Stimulated activated CD4-positive, alpha-beta T cell treated with anti-CD3 and anti-CD28 coated beads, Interleukin-12 subunit alpha, Interleukin-12 subunit beta, amount 100 ng/mL, for 24 hours (primary cell): ENCODE measurements at regions not wholly inside any gene's neighbourhood (a gene's known extent, or its start where the extent isn't known, plus 50 kb on each side); places are given as distances from the start of the nearest gene placed in this dataset.
A peak's percentile ranks its signal among the peaks of the same experiment; 100 is the strongest.

Experiments used
- DNase-seq, 2 experiments: peaks; one replicate each; pipeline ENCODE4 v3.0.0-alpha.2; 2020; ENCODE audit warnings: low read depth in 2 of 2

DNA sequence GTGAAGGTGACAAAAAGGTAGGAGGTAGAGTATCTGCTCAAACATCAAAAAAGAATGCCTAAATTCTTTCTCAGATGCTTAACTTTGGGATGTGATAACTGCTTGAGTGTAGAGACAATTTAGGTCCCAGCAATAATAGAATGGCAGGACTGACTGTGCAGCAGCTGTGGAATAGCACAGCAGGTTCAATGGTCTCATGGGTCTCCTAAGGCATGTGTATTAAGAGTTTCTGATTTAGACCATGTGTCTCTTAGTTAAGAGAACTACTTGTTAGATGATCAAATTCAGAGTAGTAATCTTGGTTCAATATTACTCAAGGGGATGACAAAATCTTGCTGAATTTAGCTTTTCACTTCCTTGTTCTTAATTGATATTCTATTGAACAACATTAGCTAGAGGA, 72.0 kb downstream of the ALX1 start:
- DNase-seq, result no peak

DNA sequence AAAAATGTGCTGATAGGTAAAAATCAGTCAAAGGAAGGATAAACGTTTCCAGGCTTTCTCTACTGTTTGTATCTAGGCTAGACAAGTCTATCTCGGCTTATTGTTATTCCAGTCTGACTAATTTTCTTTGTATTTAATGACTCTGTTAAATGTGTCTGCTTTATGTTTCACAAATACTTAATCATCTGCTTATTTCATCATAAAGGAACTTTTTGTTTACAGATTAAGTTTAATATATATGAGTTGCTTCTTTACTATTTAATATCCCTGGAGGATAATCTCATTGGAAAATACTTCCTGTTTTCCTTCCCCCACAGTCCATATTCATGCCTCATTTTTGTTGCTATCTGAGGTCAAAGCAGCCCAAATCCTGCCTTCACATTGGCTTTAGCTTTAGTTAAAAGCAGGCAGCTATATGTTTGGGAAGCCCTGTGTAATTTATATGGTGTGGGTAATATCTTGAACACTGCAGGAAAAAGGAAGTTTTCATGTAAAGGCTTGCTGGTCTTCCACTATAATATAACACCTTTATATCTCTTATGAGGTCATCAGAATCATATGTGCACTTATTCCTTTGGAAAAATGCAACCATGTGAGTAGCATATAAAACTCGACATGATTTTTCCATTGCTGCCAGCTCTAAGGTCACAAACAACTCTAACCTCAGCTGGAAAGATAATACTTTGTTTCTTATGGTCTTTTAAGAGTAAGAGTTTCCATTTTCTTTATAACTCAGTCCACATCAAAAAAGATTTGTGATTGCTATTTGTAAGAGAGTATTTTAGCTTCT, 76.8 kb downstream of the ALX1 start:
- no peak for DNase-seq

DNA sequence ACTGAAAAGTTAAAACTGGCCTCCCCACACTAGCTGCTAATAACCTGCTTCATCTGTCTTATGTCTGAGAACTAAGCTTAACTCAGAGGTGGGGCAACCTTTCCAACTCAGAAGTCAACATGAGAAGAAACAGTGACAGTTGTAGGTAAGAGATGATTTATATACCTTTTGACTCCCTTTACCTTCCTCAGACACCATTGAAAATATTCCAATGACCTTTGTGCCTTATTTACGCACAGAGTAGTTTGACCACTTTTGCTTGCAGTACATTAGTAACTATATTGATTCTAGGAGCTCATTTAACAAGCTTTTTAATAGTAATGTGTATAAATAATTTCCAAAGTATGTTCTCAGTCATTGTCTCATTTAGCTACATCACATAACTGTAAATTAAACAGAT, 77.6 kb downstream of the ALX1 start:
- DNase-seq, result no peak

DNA sequence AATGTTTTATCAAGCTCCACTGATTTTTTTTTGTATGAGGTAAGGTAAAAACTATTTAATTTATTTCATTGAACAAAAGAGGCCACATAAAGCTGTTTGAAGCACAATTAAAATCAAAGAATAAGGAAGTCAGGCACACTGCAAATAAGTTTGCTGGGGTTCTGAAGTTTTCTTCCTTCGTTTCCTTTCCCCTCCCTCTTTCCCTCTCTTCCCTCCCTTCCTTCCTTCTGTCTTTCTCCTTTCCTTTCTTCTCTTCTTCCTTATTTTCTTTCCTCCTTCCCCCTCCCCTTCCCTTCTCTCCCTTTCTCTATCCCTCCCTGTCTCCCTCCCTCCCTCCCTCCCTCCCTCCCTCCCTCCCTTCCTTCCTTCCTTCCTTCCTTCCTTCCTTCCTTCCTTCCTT, 78.7 kb downstream of the ALX1 start:
- no peak for DNase-seq

DNA sequence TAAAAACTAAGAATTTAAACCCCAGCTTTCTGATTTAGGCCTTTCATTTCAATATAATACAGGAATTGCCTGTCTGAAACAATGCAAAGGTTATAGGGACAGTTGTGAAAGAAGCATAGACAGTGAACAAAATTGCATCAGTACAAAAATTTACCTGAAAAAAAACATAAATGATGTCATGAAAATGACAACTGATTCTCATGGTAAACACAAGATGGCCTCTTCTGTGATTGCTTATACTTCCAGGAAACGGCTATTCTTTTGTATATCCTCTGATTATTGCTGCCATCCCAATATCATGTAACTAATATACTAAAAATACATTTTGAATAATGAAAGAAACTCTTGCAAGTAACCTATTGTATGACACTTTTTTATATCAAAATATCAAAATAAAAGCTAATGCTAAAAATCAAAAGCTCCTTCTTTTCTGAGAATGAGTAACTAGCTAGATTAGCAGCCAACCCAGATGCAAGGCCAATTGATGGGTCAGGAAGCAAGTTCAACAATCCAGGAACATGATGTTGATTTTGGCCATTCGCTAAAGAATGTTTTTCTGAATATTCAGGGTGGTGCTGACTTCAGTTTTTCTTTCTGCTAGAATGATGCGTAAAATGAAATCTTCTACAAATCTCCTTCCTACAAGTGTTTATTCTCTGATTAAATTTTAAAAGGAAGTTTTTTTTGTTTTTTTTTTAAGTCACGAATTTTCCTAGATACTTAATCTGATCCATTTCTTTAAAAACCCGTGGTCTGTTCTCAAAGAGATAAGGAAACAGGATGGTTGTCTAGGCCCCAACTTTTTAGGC, 83.6 kb downstream of the ALX1 start:
- DNase-seq, result no peak

DNA sequence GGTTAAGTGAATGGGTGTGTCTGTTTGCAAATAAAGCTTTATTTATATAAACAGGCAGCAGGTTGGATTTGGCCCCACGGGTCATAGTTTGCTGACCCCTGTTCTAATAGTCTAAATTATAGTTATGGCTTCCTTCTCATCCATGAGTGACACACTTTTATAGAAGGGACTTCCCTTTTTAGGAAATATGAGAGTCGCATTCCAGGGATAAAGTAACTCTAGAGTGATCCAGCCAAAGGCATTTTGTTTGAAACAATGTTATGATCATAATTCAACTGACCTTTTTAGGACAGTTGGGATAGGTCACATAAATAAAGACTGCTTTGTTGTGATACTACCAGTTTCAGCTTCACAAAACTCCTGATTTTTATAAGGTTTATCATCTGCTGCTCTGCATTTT, 87.9 kb downstream of the ALX1 start:
- no peak for DNase-seq

DNA sequence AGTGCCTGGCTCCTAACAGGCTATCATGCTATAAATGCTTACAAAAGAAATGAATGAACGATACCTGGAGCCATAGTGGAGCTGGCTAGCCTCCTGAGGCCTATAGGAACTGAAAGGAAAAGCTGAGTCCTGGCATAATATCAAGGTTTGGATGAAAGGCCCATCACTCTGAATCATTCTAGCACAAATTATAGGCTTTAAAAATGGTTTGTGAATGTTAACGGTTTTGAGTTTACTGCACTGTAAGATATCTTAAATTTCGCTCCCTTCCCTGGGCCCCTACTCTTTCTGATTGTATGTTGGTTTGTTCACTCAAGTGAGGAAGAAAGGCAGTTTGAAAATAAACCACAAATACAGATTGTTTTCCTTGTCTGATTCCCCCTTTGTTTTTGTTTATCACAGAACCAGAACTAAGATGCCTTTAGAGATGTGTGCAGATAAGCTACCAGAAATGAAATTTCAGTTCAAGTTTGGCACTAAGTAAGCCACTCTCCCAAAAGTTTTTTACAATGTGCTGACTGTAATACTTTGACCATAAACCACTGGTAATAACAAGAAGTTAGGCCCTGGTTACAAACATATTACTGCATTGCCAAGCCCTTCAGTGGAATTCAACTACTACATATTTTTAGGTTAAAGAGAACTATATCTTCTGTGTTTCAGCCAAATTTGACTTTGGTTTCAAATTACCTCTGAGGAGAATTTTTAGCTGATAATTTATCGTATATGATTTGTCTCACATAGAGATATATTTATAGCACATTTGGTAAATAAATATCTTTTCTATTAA, 89.5 kb downstream of the ALX1 start:
- DNase-seq, result no peak

DNA sequence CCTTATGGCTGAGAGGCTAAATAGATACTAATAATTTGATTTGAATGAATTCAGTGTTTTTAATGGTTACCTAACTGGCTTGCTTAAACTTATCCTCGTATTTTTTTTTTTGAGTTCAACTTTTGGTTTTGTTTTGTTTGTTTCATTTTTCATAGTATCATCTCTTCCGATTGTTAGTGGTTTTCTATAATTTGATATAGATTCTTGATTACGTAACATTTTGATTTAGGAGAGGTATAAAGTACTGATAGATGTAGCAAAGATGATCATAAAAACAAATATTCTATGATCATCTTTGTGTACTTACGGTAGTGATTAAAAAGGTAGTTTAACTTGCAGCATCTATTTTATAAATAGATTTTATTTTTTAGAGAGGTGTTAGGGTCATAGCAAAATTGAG, 93.0 kb downstream of the ALX1 start:
- DNase-seq, result no peak

DNA sequence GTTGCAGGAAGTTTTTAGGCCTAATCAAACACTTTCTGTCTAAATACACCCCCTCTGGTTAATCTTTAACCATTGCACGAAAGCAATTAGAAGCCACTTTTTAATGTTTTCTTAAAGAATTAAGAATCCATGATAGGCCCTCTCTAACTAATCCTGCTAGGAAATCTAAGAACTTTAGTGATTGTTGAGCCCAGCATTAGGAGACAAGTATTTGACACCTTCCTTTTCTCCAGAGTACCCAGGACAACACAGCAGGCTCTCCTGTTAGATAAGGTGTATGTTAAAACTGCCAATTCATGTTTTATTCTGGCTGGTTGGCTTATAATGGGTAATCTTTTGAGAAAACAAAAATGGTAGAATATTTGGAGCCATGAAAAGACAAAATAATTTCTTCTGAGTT, 95.0 kb downstream of the ALX1 start:
- no peak for DNase-seq

DNA sequence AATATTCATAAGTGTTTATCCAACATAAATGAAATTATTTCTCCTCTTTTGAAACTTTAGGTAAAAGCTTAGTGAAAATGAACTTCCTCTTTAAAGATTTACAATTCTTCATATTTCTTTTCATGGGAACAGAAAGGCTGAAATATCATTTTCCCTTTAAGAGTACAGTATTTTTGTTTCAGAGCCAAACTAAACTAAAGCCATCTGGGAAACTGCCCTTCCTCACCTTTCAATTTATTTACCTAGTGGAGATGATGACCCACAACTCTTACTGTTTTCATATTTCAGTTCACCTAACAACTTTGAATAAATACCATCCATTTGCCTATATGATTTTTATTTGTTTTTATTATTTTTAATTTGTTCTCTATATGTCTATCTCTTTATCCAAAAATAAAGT, 105.4 kb downstream of the ALX1 start:
- no peak for DNase-seq

DNA sequence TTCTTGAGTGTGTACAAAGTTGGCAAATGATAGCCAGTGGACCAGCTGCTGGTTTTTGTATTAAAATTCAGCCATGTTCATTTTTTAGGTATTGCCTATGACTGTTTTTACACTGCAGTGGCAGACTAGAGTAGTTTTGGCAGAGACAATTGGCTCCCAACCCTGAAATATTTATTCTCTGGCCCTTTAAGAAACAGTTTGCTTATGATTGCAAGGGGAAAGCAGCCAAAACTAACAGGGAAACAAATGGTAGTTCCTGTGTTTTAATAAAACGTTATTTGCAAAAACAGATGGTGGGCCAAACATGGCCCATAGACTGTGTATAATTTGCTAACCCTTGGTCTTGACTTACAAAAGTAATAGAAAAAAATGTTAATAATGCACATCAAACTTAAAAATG, 110.2 kb downstream of the ALX1 start:
- DNase-seq, result no peak

DNA sequence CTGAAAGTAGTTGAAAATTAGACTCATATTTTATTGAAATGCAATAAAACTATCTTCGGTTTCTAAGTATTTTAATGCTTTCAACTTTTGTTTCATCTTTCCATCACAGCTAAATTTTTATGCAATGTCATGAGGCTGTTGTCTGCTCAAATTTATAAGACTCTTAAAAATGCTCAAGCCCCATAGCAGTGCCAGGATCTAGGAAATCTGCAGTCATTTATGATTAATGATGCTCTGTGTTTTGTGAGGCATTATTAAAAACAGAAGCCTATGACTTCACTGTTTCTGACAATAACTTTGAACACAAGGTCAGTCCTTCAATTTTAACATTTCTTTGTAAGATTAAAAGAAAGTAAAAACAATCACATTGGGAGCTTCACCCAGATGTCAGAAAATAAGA, 112.5 kb downstream of the ALX1 start:
- no peak for DNase-seq

DNA sequence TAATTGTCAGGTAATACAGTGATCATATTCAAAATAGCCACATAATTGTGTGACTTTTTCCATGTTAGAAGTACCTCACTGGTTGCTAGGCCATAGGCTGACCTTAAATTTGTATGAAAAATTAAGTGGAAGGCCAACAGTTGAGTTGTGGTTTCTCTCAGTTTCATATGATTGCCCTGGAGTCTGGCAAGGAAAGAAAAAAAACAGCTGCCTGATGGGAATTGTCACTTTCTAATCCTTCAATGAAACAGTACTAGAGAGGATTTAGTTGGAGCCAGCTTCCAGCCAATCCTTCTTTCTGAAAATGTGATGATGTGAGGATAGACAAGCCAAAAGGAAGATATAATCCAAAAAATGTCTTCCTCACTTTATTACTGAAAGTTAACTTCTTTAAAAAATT, 113.6 kb downstream of the ALX1 start:
- DNase-seq, result no peak

DNA sequence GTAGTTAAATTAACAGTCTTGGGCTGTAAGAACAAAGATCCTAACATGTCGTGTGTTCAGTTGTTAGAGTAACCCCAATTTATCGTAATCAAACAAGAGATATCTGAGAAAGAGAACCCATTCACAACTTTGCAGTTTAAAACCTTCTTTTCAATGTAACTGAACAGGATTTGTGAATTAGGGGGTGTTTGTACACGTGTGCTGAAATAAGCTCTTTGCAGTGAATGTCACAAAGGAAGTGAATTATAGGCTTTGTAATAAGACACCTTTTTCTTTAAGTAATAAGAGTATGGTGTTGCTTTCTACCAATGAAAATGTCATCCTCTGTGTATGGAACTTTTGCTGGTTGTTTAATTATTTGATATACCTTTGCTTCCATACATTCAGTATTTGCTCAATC, 114.0 kb downstream of the ALX1 start:
- DNase-seq, result no peak

DNA sequence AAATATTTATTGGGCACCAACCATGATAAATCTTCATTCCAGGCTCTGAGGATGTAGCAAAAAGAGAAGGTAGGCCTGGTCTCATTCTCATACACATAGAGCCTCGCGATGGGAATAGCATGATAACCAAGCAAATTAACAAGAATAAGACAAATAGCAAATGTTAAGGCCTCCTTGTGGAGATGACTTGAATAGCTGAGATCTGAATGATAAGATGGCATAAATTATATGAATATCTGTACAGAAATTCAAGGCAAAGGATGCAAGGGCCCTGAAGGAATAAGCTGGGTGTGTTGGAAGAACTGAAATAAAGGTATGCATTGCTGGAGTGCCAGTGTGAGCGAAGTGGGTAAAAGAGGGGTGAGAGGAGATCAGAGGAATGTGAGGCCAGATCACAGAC, 114.8 kb downstream of the ALX1 start:
- no peak for DNase-seq

DNA sequence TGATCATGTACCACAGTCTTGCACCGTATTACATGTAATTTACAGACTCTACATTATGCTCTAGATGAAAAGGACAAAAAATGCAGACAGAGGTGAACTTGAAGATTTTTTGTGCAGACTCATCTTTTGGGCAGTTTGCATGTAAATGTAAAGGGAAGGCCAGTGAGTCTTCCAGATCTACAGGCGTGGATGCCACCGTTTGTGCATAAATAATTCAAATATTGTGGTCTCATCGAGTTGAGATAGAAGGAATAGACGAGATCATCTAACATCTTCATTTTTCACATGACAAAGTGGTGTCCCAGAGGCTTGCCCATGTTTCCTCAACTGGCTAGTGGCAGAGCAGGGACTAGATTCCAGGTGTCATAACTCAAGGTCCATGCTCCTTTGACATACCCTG, 125.2 kb downstream of the ALX1 start:
- DNase-seq, result no peak

DNA sequence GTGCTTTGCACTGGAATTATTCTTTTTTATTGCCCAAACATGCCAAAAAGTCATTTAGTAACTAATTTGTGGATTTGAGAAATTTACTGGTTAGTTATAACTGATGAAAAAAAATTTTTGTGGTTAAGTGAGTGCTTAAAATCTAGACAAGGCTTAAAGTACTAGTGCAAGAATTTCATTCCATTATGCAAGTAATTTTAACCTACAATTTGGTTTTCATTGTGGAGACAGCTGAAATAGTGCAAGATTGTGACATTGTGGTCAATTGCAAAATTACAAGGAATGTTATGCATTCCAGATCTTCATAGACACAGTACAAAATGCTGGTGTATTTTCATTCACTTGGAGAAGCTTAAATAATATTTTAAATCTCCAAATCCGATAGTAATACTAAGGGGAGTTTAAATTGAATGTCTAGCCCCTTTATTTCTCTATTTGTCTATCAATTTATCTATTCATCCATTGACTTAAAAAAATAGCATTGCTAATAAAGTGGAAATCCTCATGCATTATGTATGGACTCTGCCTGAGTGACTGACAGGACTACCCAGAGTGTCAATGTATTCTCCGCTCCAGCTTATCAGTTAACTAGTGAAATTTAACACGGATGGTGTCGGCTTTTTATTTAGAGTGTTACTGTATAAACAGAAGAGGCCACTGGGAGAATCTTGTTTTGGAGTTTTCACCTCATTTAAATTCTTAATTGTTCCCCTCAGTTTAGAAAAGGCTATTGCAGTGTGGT, 125.9 kb downstream of the ALX1 start:
- DNase-seq, result no peak

DNA sequence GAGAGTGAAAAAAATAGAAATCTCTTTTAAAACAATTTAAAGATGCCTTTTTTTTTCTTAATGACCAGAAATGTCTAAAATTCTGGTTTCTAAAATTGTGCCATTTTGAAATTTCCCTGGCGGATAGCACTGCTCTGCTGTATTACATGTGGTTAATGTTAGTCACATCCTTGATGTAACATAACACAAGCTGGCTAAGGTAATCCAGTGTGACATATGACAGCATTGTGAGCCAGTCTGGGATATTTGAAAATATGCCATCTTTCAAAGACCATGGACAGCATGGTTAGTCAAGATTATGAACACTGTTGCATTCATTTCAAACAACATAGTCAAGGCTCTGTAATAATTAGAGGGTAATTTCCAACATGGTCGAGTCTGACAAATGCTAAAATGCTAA, 133.2 kb downstream of the ALX1 start:
- DNase-seq, result no peak

DNA sequence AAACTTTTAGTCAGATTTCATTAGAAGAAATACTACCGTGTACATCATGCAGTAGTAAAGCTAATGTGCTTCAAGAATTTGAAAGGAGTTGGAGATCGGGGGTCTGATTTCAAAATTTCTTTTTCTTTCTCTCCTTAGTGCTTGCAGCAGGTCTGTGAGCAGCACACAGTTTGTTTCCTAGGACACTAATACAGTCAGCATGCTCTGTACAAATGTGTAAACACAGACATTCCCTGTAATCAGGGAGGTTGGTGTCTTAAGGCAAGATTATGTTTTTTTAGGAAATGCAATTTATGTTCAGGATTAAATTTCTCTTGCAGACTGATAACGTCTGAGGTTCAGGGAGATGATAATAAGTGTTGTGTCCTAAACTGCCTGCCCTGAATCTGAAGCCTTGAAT, 142.7 kb downstream of the ALX1 start:
- DNase-seq, result no peak

DNA sequence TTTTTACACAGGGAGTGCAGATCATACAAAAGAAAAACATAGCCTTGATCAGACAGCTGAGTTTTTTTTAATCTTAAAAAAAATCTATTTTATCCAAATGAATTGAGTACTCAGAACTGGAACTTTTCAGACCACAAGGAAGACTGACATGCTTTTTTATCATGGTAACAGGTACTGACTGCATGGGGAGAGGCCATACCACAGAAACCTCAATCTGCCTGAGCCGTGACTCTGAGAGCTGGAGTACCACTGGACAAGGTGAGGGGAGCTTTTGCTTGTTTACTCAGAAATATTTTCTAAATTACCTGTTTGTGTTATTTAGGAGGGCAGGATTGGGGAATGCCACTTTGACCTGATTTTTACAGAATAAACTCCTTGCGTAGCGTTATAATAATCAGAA, 143.9 kb downstream of the ALX1 start:
- no peak for DNase-seq

DNA sequence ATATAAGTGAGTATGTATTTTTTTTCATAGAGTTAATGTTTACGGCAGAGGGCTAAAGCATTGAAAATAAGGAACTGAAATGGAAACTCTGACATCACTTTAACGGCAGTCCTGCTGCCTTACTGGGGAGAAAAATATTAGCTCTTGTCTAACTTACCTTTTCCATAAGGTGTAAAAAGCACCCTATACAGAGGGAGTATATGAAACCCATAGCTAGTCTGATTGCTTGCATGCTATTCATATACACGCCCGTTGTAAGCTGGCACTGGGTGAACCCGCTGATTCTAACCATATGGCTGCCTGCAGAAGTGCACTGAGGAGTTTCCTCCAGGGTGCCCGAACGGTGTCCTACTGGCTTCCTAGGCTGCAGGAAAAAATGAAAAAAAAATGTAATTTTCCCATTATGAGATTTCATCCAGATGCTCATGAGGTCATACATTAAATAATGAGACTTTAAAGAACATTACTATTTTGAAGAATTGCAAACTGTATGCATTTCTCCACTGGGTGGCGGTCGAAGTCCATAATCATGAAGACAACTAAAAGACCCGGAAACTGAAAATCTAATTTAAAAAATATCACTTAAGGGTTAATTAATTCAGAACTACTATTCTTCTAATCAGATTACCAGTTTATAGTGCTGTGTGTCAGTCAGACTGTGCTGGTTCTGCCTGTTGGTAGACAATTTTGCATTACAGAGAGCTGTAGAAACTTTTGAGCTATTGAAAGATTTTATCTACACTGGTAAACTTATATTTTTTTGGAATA, 144.7 kb downstream of the ALX1 start:
- peak in 1 of 2 experiments; percentile 1 for DNase-seq
